ENCODE measurements at regions not wholly inside any gene's neighbourhood (a gene's known extent, or its start where the extent isn't known, plus 50 kb on each side); places are given as distances from the start of the nearest gene placed in this dataset.
"Not testable (repeated sequence)": the region's sequence is repeated elsewhere in the genome, so short reads cannot be mapped to it uniquely, and the experiment has no call there.

DNA sequence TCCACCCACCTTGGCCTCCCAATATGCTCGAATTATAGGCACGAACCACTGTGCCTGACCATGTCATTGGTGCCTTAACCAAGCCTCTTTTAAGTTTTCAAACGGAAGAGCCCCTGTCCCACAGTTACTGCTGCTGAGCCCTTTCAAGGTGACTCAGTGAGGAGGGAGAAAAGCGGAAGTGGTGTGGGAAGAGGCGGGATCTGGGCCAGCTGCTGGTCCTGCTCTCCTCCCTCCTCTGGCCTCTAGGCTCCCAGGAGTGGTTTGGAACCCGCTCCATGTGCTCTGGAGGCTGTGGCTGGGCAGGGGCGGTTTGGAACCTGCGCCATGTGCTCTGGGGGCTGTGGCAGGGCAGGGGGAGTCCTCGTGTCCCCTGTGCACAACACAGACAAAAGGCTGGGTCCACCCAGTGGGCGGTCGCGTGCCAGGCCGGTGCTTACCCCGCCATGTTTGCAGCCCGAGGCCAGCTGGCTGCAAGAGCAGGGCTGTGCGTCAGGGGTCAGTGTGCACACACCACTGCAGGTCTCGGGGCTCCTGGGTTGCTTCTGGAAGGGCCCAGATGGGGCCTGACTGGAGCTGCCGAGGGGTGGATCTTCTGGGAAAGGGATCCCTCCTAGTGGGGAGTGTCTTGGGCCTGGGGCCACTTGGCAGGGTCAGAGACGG, 113.4 kb upstream of the ALDH3B2 start:
- H3K9me3 ChIP-seq (ENCODE audit: low read length); H3K4me3 ChIP-seq (ENCODE audit: low read length); H3K4me3 Mint-ChIP-seq; H3K4me1 ChIP-seq (ENCODE audit: insufficient read depth, low read length); CTCF ChIA-PET; H3K36me3 ChIP-seq (ENCODE audit: insufficient read depth, low read length); H3K27me3 ChIP-seq (ENCODE audit: insufficient read depth, low read length, poor library complexity, severe bottlenecking); H3K27ac ChIP-seq (ENCODE audit: low read depth, low read length); DNase-seq; H3K9me3 Mint-ChIP-seq; H3K36me3 Mint-ChIP-seq; POLR2A ChIA-PET; H3K27ac Mint-ChIP-seq; H3K27me3 Mint-ChIP-seq: not testable (repeated sequence)
- H3K4me1 Mint-ChIP-seq = peaks cover 7 to 12% (median 12%) of the 10 kb centered on the region in 3 donors

DNA sequence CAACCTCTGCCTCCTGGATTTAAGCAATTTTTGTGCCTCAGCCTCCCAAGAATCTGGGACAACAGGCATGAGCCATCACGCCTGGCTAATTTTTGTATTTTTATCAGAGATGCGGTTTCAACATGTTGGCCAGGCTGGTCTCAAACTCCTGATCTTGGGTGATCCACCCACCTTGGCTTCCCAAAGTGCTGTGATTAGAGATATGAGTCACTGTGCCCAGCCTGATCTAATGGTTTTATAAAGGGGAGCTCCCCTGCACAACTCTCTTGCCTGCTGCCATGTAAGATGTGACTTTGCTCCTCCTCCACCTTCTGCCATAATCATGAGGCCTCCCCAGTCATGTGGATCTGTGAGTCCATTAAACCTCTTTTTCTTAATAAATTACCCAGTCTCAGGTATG, 107.5 kb upstream of the ALDH3B2 start:
- DNase-seq; H3K4me3 ChIP-seq (ENCODE audit: low read length); H3K27me3 ChIP-seq (ENCODE audit: insufficient read depth, low read length, poor library complexity, severe bottlenecking); CTCF ChIA-PET; H3K4me1 ChIP-seq (ENCODE audit: insufficient read depth, low read length); H3K36me3 Mint-ChIP-seq; POLR2A ChIA-PET; H3K36me3 ChIP-seq (ENCODE audit: insufficient read depth, low read length); H3K27ac ChIP-seq (ENCODE audit: low read depth, low read length); H3K4me1 Mint-ChIP-seq; H3K27ac Mint-ChIP-seq; H3K4me3 Mint-ChIP-seq; H3K9me3 ChIP-seq (ENCODE audit: low read length); H3K9me3 Mint-ChIP-seq: not testable (repeated sequence)
- peaks cover 4 to 17% of the 10 kb centered on the region in 2 donors for H3K27me3 Mint-ChIP-seq

DNA sequence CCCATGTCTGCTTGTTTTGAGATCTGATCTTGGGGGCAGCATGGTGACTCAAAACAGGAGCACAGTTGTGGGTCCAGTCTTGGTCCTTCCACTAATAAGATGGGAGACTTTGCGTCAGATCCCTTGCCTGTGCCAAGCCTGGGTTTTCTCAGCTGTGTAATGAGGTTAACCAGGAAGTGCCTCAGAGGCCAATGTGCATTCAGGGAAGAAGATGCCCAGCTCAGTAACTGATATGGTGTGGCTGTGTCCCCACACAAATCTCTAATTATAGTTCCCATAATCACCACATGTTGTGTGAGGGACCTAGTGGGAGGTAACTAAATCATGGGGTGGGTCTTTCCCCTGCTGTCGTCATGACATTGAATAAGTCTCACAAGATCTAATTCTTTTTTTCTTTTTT, 107.1 kb upstream of the ALDH3B2 start:
- POLR2A ChIA-PET; H3K27ac Mint-ChIP-seq; H3K36me3 ChIP-seq (ENCODE audit: insufficient read depth, low read length); H3K4me3 ChIP-seq (ENCODE audit: low read length); H3K9me3 ChIP-seq (ENCODE audit: low read length); H3K27ac ChIP-seq (ENCODE audit: low read depth, low read length); CTCF ChIA-PET; H3K4me3 Mint-ChIP-seq; H3K36me3 Mint-ChIP-seq; H3K9me3 Mint-ChIP-seq; DNase-seq; H3K27me3 ChIP-seq (ENCODE audit: insufficient read depth, low read length, poor library complexity, severe bottlenecking); H3K4me1 Mint-ChIP-seq; H3K4me1 ChIP-seq (ENCODE audit: insufficient read depth, low read length): not testable (repeated sequence)
- peaks cover 4 to 19% of the 10 kb centered on the region in 2 donors for H3K27me3 Mint-ChIP-seq

DNA sequence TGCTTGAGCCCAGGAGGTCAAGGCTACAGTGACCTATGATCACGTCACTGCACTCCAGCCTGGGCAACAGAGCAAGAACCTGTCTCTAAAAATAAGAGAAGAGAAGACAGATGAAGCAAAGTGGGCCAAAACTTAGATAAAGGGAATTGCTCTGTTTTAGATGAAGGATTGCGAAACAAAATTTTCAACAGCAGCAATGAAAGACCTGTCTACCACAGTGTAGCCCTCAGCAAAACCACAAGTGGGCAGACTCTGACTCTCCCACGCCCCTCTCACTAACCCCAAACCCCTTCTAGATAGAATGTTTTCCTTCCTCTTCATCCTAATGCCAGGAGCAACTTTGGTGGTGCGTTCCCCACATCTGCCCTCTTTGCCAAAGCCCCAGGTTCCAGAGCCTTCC, 105.6 kb upstream of the ALDH3B2 start:
- H3K36me3 Mint-ChIP-seq = no peaks in the 10 kb centered on the region
- Histone ChIP-seq H3K36me3 (ENCODE audit: insufficient read depth, low read length) (no peaks in the 10 kb centered on the region), H3K4me1 (ENCODE audit: insufficient read depth, low read length) (no peaks in the 10 kb centered on the region), H3K27me3 (ENCODE audit: insufficient read depth, low read length, poor library complexity, severe bottlenecking) (no peaks in the 10 kb centered on the region), H3K9me3 (ENCODE audit: low read length) (no peaks in the 10 kb centered on the region), H3K4me3 (ENCODE audit: low read length) (no peak overlapping the region), H3K27ac (ENCODE audit: low read depth, low read length) (no peak overlapping the region)
- POLR2A ChIA-PET = no interaction called here
- no peak overlapping the region for H3K4me3 Mint-ChIP-seq
- H3K27me3 Mint-ChIP-seq = peaks cover 12 to 27% of the 10 kb centered on the region in 2 donors
- H3K27ac Mint-ChIP-seq = no peak overlapping the region
- H3K4me1 Mint-ChIP-seq = no peaks in the 10 kb centered on the region
- CTCF ChIA-PET = no interaction called here
- no peak for DNase-seq
- no peaks in the 10 kb centered on the region for H3K9me3 Mint-ChIP-seq

DNA sequence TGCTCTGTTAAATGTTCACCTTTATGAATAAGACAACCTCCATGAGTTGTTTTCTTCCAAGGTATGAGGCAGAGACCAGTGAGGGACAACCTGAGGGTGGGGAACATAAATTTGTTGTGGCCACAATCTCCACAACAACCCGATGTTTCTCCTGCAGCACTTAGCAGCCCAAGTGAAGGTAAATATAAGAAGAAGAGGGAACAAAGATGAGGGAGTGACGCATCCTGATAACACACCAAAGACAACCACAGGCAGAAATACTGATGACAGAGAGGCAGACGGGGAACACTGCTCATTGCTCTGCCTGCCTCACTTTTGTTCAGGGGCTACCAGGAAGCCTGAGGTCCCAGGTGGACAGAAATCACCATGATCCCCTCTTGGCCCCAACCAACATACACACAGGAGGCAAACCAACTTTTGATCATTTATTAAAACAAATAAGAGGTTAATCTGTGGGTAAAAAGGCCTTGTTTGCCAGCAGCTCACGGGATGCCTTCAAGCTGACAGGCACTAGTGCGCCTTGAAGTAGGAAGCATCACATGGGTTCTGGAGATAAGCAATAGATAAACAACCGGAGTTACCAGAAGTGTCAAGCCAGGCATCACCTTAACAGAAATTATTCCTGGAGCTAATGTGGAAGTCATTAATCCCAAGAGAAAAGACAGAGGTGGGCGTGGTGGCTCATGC, 104.9 kb upstream of the ALDH3B2 start:
- H3K4me1 ChIP-seq (ENCODE audit: insufficient read depth, low read length); H3K27me3 ChIP-seq (ENCODE audit: insufficient read depth, low read length, poor library complexity, severe bottlenecking); H3K27ac Mint-ChIP-seq; DNase-seq; H3K36me3 ChIP-seq (ENCODE audit: insufficient read depth, low read length); H3K27ac ChIP-seq (ENCODE audit: low read depth, low read length); H3K4me1 Mint-ChIP-seq; CTCF ChIA-PET; H3K4me3 ChIP-seq (ENCODE audit: low read length); POLR2A ChIA-PET; H3K9me3 ChIP-seq (ENCODE audit: low read length); H3K4me3 Mint-ChIP-seq; H3K9me3 Mint-ChIP-seq; H3K36me3 Mint-ChIP-seq: not testable (repeated sequence)
- H3K27me3 Mint-ChIP-seq = peaks cover 19 to 33% of the 10 kb centered on the region in 2 donors

DNA sequence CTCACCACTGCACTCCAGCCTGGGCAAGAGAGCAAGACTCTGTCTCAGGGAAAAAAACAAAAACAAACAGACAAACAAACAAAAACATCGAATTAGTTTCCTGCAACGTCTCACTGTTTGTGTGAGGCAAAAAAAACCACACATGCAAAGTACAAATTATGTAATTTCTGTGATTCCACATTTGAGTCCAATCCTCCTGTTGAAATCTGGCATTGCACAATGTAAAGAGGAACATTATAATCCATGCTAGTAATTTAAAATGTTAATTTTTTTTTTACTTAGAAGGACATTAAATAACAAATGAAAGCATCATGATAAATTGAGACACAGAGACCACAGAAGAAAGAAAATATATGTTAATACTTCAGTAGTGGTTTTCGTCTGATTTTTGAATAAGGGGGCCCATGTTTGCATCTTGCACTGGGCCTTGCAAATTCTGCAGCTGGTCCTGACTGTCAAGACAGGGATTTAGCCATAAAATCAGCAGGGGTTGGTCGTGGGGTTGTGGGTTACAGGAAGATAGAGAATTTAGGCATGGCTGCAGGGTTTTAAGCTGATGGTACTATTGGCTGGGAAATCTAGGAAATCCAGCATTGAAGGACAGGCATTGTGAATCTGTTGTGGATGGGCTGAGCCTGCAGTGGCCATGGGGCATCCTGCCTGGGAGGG, 102.6 kb upstream of the ALDH3B2 start:
- H3K36me3 Mint-ChIP-seq = no peaks in the 10 kb centered on the region
- H3K4me3 Mint-ChIP-seq = no peak overlapping the region
- POLR2A ChIA-PET = no interaction called here
- no peak for DNase-seq
- Histone ChIP-seq H3K27ac (ENCODE audit: low read depth, low read length) (no peak overlapping the region), H3K9me3 (ENCODE audit: low read length) (no peaks in the 10 kb centered on the region), H3K27me3 (ENCODE audit: insufficient read depth, low read length, poor library complexity, severe bottlenecking) (no peaks in the 10 kb centered on the region), H3K36me3 (ENCODE audit: insufficient read depth, low read length) (no peaks in the 10 kb centered on the region), H3K4me1 (ENCODE audit: insufficient read depth, low read length) (no peaks in the 10 kb centered on the region), H3K4me3 (ENCODE audit: low read length) (no peak overlapping the region)
- H3K27me3 Mint-ChIP-seq = peaks cover 24 to 42% of the 10 kb centered on the region in 2 donors
- no peaks in the 10 kb centered on the region for H3K9me3 Mint-ChIP-seq
- no peaks in the 10 kb centered on the region for H3K4me1 Mint-ChIP-seq
- no peak overlapping the region for H3K27ac Mint-ChIP-seq
- CTCF ChIA-PET = no interaction called here

DNA sequence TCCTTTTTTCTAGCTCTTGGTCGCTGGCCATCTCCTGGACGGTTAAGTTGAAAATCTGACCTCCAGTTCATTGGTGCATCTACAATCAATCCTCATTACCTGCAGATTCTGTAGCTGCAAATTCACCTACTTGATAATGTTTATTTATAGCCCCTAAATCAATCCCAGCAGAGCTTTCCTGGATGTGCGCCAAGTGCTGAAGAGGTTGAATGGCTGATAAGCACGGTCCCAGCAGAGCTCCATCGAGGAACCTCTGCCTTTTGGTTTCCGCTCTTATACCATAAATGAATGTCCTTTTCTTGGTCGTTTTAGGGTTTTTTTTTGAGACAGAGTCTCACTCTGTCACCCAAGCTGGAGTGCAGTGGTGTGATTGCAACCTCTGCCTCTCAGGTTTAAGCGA, 99.8 kb upstream of the ALDH3B2 start:
- H3K4me1 Mint-ChIP-seq, POLR2A ChIA-PET, DNase-seq: not testable (repeated sequence)

DNA sequence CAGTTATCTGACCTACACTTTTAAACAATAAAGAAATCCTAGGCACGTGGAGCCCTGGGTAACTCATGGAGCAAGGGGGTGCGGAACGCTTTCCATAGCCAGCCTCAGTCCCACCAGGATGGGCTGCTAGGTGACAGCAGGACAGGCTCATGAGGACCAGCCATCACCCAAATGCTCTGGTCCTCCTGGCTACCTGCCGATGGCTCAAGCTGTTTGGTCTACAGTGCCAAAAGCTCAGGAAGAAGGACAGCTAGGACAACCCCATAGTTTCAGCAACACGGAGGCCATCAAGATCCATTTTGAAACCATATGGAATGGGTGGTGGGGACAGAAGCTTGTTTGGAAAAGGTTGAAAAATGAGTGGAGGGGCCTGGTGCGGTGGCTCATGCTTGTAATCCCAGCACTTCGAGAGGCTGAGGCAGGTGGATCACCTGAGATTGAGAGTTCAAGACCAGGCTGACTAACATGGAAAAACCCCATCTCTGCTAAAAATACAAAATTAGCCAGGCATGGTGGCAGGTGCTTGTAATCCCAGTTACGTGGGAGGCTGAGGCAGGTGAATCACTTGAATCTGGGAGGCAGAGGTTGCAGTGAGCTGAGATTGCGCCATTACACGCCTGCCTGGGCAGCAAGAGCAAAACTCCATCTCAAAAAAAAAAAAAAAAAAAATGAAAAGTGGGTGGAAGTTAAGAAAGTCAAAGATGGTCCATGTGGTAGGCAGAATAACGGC, 93.7 kb upstream of the ALDH3B2 start:
- peaks cover 3 to 25% of the 10 kb centered on the region in 2 donors for H3K27me3 Mint-ChIP-seq
- H3K36me3 ChIP-seq (ENCODE audit: insufficient read depth, low read length); H3K27ac Mint-ChIP-seq; H3K4me1 ChIP-seq (ENCODE audit: insufficient read depth, low read length); H3K9me3 ChIP-seq (ENCODE audit: low read length); POLR2A ChIA-PET; H3K36me3 Mint-ChIP-seq; H3K4me3 ChIP-seq (ENCODE audit: low read length); CTCF ChIA-PET; H3K4me3 Mint-ChIP-seq; H3K4me1 Mint-ChIP-seq; H3K27ac ChIP-seq (ENCODE audit: low read depth, low read length); H3K9me3 Mint-ChIP-seq; H3K27me3 ChIP-seq (ENCODE audit: insufficient read depth, low read length, poor library complexity, severe bottlenecking); DNase-seq: not testable (repeated sequence)

More for the DNA sequence above, 99.8 kb upstream of the ALDH3B2 start:
- H3K4me3 Mint-ChIP-seq; CTCF ChIA-PET; H3K36me3 Mint-ChIP-seq; H3K27ac Mint-ChIP-seq; H3K4me1 ChIP-seq (ENCODE audit: insufficient read depth, low read length); H3K36me3 ChIP-seq (ENCODE audit: insufficient read depth, low read length); H3K9me3 ChIP-seq (ENCODE audit: low read length); H3K27ac ChIP-seq (ENCODE audit: low read depth, low read length); H3K9me3 Mint-ChIP-seq; H3K27me3 ChIP-seq (ENCODE audit: insufficient read depth, low read length, poor library complexity, severe bottlenecking); H3K4me3 ChIP-seq (ENCODE audit: low read length): not testable (repeated sequence)
- H3K27me3 Mint-ChIP-seq = peaks cover 24 to 37% of the 10 kb centered on the region in 2 donors

Data from CD8-positive, alpha-beta memory T cell (primary cell).